ENCODE measurements at regions not wholly inside any gene's neighbourhood (a gene's known extent, or its start where the extent isn't known, plus 50 kb on each side); places are given as distances from the start of the nearest gene placed in this dataset.

DNA sequence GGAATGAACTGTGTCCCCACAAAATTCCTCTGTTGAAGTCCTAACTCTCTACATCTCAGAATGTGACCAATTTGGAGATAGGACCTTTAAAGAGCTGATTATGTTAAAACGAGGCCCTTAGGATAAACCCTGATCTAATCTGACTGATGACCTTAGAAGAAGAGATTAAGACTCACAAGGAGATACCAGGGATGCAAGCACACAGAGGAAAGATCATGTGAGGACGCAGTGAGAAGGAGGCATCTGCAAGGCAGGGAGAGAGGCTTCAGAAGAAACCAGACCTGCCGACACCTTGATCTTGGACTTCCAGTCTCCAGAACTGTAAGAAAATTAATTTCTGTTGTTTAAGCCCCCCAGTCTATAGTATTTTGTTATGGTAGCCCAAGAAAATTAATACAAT is 94.9 kb upstream of the ZNF800 start:
- H3K4me3 ChIP-seq: no peak overlapping the region
- WGBS, 2 donors: 68 to 70% methylated on average over 3 of the region's 3 CpGs
- no peak for ATAC-seq
- peaks cover 0 to 4% (median 0%) of the 10 kb centered on the region in 3 donors for H3K4me1 ChIP-seq
- H3K36me3 ChIP-seq: no peaks in the 10 kb centered on the region
- TF ChIP-seq, protein P1, sequence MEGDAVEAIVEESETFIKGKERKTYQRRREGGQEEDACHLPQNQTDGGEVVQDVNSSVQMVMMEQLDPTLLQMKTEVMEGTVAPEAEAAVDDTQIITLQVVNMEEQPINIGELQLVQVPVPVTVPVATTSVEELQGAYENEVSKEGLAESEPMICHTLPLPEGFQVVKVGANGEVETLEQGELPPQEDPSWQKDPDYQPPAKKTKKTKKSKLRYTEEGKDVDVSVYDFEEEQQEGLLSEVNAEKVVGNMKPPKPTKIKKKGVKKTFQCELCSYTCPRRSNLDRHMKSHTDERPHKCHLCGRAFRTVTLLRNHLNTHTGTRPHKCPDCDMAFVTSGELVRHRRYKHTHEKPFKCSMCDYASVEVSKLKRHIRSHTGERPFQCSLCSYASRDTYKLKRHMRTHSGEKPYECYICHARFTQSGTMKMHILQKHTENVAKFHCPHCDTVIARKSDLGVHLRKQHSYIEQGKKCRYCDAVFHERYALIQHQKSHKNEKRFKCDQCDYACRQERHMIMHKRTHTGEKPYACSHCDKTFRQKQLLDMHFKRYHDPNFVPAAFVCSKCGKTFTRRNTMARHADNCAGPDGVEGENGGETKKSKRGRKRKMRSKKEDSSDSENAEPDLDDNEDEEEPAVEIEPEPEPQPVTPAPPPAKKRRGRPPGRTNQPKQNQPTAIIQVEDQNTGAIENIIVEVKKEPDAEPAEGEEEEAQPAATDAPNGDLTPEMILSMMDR (IDR thresholded peaks at IDR 0.05): no peak
- H3K27me3 ChIP-seq: no peaks in the 10 kb centered on the region
- H3K27ac ChIP-seq: no peak overlapping the region
- FAIRE-seq: no peak
- no peaks in the 10 kb centered on the region for H3K9me3 ChIP-seq
- intact Hi-C loops (cut with DNase I): no loop called here
- no peak for DNase-seq

DNA sequence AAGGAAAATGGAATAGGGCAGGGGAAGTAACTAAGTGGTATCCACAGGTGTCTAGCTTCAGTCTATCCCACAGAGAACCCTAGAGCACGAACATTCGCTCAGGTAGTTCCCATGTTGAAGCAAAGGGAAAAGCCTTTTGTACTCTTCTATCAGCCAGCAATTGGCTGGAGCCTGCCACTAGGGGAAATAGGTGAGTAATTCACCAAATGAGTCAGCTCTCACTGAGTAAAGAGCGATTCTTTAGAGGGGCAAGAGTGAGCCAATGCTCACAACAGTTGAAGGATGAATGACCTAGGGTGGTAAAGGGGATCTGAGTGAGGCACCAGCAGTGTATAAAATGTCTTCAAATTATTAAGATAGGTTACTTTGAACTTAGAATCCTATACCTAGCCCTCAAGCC is 94.1 kb upstream of the ZNF800 start:
- Histone ChIP-seq H3K9me3 (no peaks in the 10 kb centered on the region), H3K4me1 (peaks cover 0 to 4% (median 0%) of the 10 kb centered on the region in 3 donors), H3K27me3 (no peaks in the 10 kb centered on the region), H3K36me3 (no peaks in the 10 kb centered on the region), H3K27ac (no peak overlapping the region), H3K4me3 (no peak overlapping the region)
- WGBS, 2 donors: 75 to 86% methylated on average over 3 of the region's 3 CpGs
- ATAC-seq: no peak
- DNase-seq: no peak
- no peak for FAIRE-seq
- intact Hi-C loops (cut with DNase I): no loop called here
- TF ChIP-seq, protein P1 (IDR thresholded peaks at IDR 0.05): no peak

DNA sequence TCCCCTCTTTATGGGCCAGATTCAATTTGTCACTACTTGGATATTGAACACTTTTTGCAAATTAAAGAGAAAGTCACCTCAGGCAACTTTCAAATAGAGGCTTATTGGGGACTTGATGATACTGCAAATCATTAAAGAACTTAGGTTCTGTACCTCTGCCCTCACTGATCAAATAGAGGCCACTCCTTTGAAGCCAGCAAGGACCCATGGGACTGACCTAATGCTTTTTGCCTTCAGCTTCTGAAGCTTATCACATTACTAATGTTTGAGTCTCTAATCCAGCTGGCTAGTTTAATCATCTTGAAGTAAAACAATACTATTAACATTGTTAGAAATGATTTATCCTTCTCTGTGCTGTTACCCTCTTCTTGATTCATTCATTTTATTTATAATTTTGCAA is 93.0 kb upstream of the ZNF800 start:
- H3K27me3 ChIP-seq: no peaks in the 10 kb centered on the region
- peaks cover 0 to 4% (median 0%) of the 10 kb centered on the region in 3 donors for H3K4me1 ChIP-seq
- ATAC-seq (peak; percentile 53 to 84 (median 76)), FAIRE-seq (no peak), DNase-seq (no peak)
- intact Hi-C loops (cut with DNase I): no loop called here
- H3K4me3 ChIP-seq: no peak overlapping the region
- no peaks in the 10 kb centered on the region for H3K36me3 ChIP-seq
- H3K27ac ChIP-seq: no peak overlapping the region
- TF ChIP-seq, protein P1 (IDR thresholded peaks at IDR 0.05): no peak
- H3K9me3 ChIP-seq: no peaks in the 10 kb centered on the region

DNA sequence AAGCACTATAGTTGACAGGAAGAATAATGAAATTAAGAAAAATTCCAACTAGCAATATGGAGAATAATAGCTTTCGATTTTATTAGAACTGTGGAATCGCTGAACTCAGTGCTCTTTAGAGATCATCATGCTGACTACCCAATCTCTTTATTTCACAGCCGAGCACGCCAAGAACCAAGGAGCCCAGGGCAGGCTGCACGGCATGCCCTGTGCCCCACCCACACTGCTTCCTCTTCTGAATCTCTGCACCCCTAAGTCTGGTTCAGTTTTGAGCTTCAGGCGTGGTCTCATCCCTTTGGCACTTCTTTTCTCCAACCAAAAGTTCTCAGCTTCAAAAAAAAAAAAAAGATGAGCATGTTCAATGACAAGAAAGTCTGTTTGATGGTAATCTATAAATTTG is 92.4 kb upstream of the ZNF800 start:
- intact Hi-C loops (cut with DNase I): no loop called here
- no peaks in the 10 kb centered on the region for H3K36me3 ChIP-seq
- H3K4me1 ChIP-seq: peaks cover 0 to 4% (median 0%) of the 10 kb centered on the region in 3 donors
- WGBS, 2 donors: 74 to 81% methylated on average over 6 of the region's 6 CpGs
- no peak for DNase-seq
- H3K4me3 ChIP-seq: no peak overlapping the region
- no peak for ATAC-seq
- H3K27ac ChIP-seq: no peak overlapping the region
- H3K9me3 ChIP-seq: no peaks in the 10 kb centered on the region
- TF ChIP-seq, protein P1 (IDR thresholded peaks at IDR 0.05): no peak
- H3K27me3 ChIP-seq: no peaks in the 10 kb centered on the region
- no peak for FAIRE-seq

DNA sequence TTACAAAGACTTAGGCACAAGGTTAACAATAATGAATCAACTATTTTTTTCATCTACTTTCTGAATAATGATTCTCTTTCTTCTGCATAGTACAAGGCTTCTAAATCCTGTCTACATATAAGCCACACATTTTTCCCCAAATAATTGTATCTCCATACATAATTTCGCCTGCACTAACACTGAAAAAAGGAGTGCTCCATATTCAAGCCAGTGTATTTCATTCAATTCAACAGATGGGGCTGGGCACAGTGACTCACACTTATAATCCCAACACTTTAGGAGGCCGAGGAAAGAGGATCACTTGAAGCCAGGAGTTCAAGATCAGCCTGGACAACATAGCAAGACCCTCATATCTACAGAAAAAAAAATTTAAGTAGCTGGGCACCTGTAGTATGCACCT is 86.0 kb upstream of the ZNF800 start:
- H3K9me3 ChIP-seq: no peaks in the 10 kb centered on the region
- ATAC-seq (no peak), DNase-seq (no peak), FAIRE-seq (no peak)
- intact Hi-C loops (cut with DNase I): no loop called here
- H3K27me3 ChIP-seq: no peaks in the 10 kb centered on the region
- WGBS, 2 donors: 91 to 98% methylated on average over 2 of the region's 2 CpGs
- H3K4me1 ChIP-seq: peaks cover 4 to 18% (median 15%) of the 10 kb centered on the region in 3 donors
- no peaks in the 10 kb centered on the region for H3K36me3 ChIP-seq
- TF ChIP-seq, protein P1 (IDR thresholded peaks at IDR 0.05): no peak
- no peak overlapping the region for H3K4me3 ChIP-seq
- no peak overlapping the region for H3K27ac ChIP-seq
